DND-41 (cell line): ENCODE measurements at regions not wholly inside any gene's neighbourhood (a gene's known extent, or its start where the extent isn't known, plus 50 kb on each side); places are given as distances from the start of the nearest gene placed in this dataset.

Source experiments
- ATAC-seq: fragments of 200-7000 bp; cut with Tn5 transposase; 3 replicates; pipeline ENCODE4 v1.9.1; 2021; ENCODE audit warnings: low read depth; ENCODE audit not compliant: insufficient read depth
- DNase-seq: peaks from one replicate; pipeline ENCODE4 v3.0.0-alpha.2; 2020
- H2AFZ ChIP-seq: 2 replicates; pipeline ENCODE4 v1.6.0; 2012; ENCODE audit warnings: low read depth, low read length
- H3K27ac ChIP-seq: 2 replicates; pipeline ENCODE4 v1.5.1; 2012; ENCODE audit warnings: low read length, inconsistent platforms
- H3K27me3 ChIP-seq: fragments of 200-600 bp; sonication (generic); 2 replicates; pipeline ENCODE4 v1.6.0; 2012; ENCODE audit warnings: low read length, mild to moderate bottlenecking, inconsistent platforms; ENCODE audit not compliant: insufficient read depth, poor library complexity
- H3K36me3 ChIP-seq: 2 replicates; pipeline ENCODE4 v1.5.1; 2012; ENCODE audit warnings: low read length, inconsistent platforms; ENCODE audit not compliant: insufficient read depth
- H3K4me1 ChIP-seq: 2 replicates; pipeline ENCODE4 v1.5.1; 2012; ENCODE audit warnings: mild to moderate bottlenecking, low read length; ENCODE audit not compliant: insufficient read depth
- H3K4me2 ChIP-seq: 2 replicates; pipeline ENCODE4 v1.6.0; 2012; ENCODE audit warnings: mild to moderate bottlenecking, moderate library complexity, low read length, inconsistent platforms; ENCODE audit not compliant: insufficient read depth
- H3K4me3 ChIP-seq, 2 experiments: fragments of 200-600 bp in 1 of 2; shearing (Covaris generic) in 1 of 2; 2 replicates each; pipeline ENCODE4 v1.5.1; 2012 to 2016; ENCODE audit warnings: inconsistent platforms in 2 of 2, low read length in 2 of 2, mild to moderate bottlenecking in 2 of 2, low read depth in 1 of 2, moderate library complexity in 1 of 2
- H3K79me2 ChIP-seq: 2 replicates; pipeline ENCODE4 v1.6.0; 2012; ENCODE audit warnings: low read length, inconsistent platforms; ENCODE audit not compliant: insufficient read depth
- H3K9ac ChIP-seq: 2 replicates; pipeline ENCODE4 v1.6.0; 2012; ENCODE audit warnings: low read depth, mild to moderate bottlenecking, inconsistent platforms, low read length, moderate library complexity
- H3K9me3 ChIP-seq: 2 replicates; pipeline ENCODE4 v1.5.1; 2012; ENCODE audit warnings: low read length, moderate library complexity, mild to moderate bottlenecking, inconsistent platforms; ENCODE audit not compliant: insufficient read depth, severe bottlenecking
- H4K20me1 ChIP-seq: 2 replicates; pipeline ENCODE4 v1.6.0; 2012; ENCODE audit warnings: low read length; ENCODE audit not compliant: insufficient read depth
- EZH2 ChIP-seq: IDR thresholded peaks from 3 replicates; pipeline ENCODE4 v1.6.1; 2012; ENCODE audit warnings: borderline replicate concordance, low read depth, mild to moderate bottlenecking, moderate library complexity, low read length, inconsistent platforms; ENCODE audit not compliant: severe bottlenecking
- TF ChIP-seq, protein P1 (sequence below): IDR thresholded peaks from 2 replicates; pipeline ENCODE4 v1.5.1; 2012; ENCODE audit warnings: borderline replicate concordance, low read length, moderate library complexity, mild to moderate bottlenecking; ENCODE audit not compliant: poor library complexity, severe bottlenecking; ENCODE audit errors: extremely low read depth

DNA sequence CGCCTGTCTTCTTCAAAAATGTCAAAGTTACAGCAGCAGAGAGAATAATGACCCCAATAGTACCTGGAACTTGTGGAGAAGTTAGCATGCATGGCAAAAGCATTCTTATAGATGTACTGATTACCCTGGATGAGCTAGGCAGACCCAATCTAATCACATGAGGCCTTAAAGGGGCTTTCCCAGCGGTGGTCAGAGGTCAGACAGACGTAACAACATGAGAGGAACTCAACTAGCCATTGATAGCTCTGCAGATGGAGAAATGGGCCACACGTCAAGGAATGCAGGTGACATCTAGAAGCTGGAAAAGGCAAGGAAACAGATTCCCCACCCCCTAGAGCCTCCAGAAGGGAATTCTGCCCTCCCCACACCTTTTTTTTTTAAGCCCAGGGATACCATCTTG, 156.8 kb upstream of the ARID1B start:
- Histone ChIP-seq H3K4me2 (no peak overlapping the region), H3K9ac (no peak overlapping the region), H3K9me3 (no peaks in the 10 kb centered on the region), H3K27me3 (peaks cover 6% of the 10 kb centered on the region), H3K27ac (no peak overlapping the region), H2AFZ (no peak overlapping the region), H4K20me1 (no peaks in the 10 kb centered on the region), H3K4me3 (no peak overlapping the region), H3K4me1 (no peaks in the 10 kb centered on the region), H3K79me2 (no peaks in the 10 kb centered on the region), H3K36me3 (no peaks in the 10 kb centered on the region)
- DNase-seq (no peak), ATAC-seq (no peak)
- no peak for TF ChIP-seq EZH2
- TF ChIP-seq, protein P1, sequence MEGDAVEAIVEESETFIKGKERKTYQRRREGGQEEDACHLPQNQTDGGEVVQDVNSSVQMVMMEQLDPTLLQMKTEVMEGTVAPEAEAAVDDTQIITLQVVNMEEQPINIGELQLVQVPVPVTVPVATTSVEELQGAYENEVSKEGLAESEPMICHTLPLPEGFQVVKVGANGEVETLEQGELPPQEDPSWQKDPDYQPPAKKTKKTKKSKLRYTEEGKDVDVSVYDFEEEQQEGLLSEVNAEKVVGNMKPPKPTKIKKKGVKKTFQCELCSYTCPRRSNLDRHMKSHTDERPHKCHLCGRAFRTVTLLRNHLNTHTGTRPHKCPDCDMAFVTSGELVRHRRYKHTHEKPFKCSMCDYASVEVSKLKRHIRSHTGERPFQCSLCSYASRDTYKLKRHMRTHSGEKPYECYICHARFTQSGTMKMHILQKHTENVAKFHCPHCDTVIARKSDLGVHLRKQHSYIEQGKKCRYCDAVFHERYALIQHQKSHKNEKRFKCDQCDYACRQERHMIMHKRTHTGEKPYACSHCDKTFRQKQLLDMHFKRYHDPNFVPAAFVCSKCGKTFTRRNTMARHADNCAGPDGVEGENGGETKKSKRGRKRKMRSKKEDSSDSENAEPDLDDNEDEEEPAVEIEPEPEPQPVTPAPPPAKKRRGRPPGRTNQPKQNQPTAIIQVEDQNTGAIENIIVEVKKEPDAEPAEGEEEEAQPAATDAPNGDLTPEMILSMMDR, result no peak

DNA sequence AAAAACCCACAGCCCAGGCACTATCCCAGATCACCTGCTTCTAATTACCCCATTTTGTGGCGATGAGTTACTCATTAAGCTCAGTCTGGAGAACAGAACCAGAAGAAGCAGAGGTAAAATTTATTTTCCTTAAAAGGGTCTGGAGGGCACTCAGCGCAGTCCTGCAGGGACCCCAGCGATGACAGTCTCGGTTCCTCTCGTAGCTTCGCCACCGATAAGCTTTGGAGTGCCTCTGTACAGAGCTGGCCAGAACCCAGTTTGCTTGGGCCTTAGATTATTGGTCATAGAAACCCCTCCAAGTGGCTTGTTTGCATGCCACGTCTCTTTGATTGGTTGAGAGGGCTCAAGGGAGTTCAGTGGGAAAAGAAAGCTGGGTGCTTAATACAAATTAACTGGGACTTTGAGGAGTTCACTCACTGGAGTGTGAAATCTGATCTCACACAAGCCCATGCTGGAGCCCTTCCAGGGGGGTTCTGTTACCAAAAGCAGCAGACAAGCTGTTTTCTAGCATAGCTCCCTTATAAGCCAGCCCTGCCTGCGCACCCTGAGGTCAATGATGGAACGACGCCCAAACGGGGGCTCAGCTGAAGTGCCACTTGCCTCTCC, 158.5 kb upstream of the ARID1B start:
- Histone ChIP-seq H3K4me2 (no peak overlapping the region), H3K27ac (no peak overlapping the region), H2AFZ (no peak overlapping the region), H3K9me3 (no peaks in the 10 kb centered on the region), H3K36me3 (no peaks in the 10 kb centered on the region), H3K27me3 (peaks cover 6% of the 10 kb centered on the region), H3K4me3 (no peak overlapping the region), H4K20me1 (no peaks in the 10 kb centered on the region), H3K79me2 (no peaks in the 10 kb centered on the region), H3K9ac (no peak overlapping the region), H3K4me1 (no peaks in the 10 kb centered on the region)
- no peak for DNase-seq
- ATAC-seq, result no peak
- TF ChIP-seq, protein P1, result no peak
- no peak for TF ChIP-seq EZH2

DNA sequence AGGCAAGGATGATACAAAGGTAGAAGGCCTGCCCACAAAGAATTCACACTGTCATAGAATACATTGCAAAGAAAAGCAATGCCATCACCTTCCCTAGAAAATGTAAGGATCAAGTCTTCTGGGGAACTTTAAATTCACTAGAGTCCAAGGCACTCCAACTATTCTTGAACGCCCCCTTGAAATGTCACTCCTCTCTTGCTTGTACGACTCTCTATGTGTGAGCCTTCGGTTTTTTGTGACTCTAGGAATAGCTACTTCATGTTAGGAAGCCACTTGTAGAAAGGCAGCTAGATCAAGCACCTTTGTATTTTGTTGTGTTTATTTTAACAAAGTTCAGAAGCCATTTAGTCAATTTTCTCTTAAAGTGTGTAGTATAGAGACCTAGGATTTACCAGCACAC, 159.2 kb upstream of the ARID1B start:
- TF ChIP-seq, protein P1, result no peak
- no peak for TF ChIP-seq EZH2
- H3K79me2 ChIP-seq, result no peaks in the 10 kb centered on the region
- peaks cover 3% of the 10 kb centered on the region for H3K27me3 ChIP-seq
- H3K4me2 ChIP-seq, result no peak overlapping the region
- H3K36me3 ChIP-seq, result no peaks in the 10 kb centered on the region
- ATAC-seq, result no peak
- H2AFZ ChIP-seq, result no peak overlapping the region
- no peak overlapping the region for H3K9ac ChIP-seq
- DNase-seq, result no peak
- no peaks in the 10 kb centered on the region for H4K20me1 ChIP-seq
- no peak overlapping the region for H3K27ac ChIP-seq
- no peak overlapping the region for H3K4me3 ChIP-seq
- no peaks in the 10 kb centered on the region for H3K4me1 ChIP-seq
- H3K9me3 ChIP-seq, result no peaks in the 10 kb centered on the region
